ENCODE measurements at regions not wholly inside any gene's neighbourhood (a gene's known extent, or its start where the extent isn't known, plus 50 kb on each side); places are given as distances from the start of the nearest gene placed in this dataset.

DNA sequence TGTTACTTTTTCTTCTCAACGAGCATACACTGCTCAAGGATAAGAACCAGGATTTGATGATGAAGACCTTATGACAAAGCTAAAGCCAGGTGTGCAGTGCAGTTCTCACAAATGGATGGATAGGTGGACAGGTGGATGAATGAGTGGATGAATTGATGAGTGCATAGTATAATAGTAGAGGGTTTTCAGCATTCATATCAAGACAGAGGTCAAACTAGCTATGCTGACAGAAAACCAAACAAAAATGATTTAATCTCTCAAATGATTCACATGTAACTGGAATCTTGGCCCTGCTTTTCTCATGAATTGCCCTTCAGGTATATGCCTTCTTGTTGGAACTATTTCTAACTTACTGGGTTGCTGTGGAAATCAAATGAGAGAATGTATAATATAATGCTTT is 240.9 kb downstream of the BCAT1 start (continued):
- TF ChIP-seq ZFX (IDR thresholded peaks at IDR 0.05) (no peak), JUND (IDR thresholded peaks at IDR 0.05) (no peak), CTCF (IDR thresholded peaks at IDR 0.05 in 2 of 3, conservative IDR thresholded peaks at IDR 0.05 in 1 of 3; ENCODE audit: borderline replicate concordance in 1 of 3, insufficient read depth in 1 of 3, low read depth in 2 of 3, low read length in 2 of 3) (no peak)

DNA sequence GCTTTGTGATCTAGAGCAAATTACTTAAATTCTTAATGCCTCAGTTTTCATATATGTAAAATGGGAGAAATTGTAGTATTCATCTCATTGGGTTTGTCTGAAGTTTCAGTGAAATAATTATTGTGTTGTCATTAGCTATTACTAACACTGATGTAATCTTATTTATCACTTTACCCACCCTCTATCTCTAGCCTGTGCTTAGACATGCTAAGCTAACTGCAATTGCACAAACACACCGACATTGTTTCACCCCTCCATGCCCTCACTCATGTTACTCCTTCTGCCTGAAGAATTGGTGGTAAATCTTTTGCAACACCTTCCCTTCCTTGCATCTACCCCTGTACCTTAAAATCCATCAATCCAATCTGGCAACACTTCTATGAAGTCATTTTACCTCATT is 241.6 kb downstream of the BCAT1 start:
- Histone ChIP-seq H3K4me2 (ENCODE audit: low read length) (no peak overlapping the region), H4K20me1 (ENCODE audit: insufficient read depth) (no peaks in the 10 kb centered on the region), H3K27ac (ENCODE audit: low read depth, low read length) (no peak overlapping the region), H3K4me3 (replicated peaks in 1 of 2; ENCODE audit: low read depth in 1 of 2, low read length in 2 of 2) (no peak overlapping the region), H3K36me3 (ENCODE audit: control insufficient read depth in 1 of 2, insufficient read depth in 2 of 2, low read length in 2 of 2) (no peaks in the 10 kb centered on the region), H3K9me2 (ENCODE audit: insufficient read depth) (no peaks in the 10 kb centered on the region), H3K9ac (ENCODE audit: low read length) (no peak overlapping the region), H3K4me1 (ENCODE audit: control insufficient read depth in 1 of 2, insufficient read depth in 2 of 2, low read length in 2 of 2) (no peaks in the 10 kb centered on the region), H3K27me3 (ENCODE audit: insufficient read depth, low read length) (no peaks in the 10 kb centered on the region), H3K79me2 (ENCODE audit: insufficient read depth, low read length) (no peaks in the 10 kb centered on the region), H2AFZ (ENCODE audit: low read depth, low read length, poor library complexity, severe bottlenecking) (no peak overlapping the region), H3K9me3 (ENCODE audit: control insufficient read depth in 1 of 2, insufficient read depth in 1 of 2, low read depth in 1 of 2, low read length in 2 of 2) (peaks cover 0 to 6% of the 10 kb centered on the region in 2 experiments; a peak in 1 of 4 replicates)
- intact Hi-C loops (cut with micrococcal nuclease): no loop called here
- RAD21 ChIA-PET (ENCODE audit: low non-redundant PET in 1 of 2, low total read pairs in 2 of 2, uncharacterized antibody in 2 of 2, unreplicated experiment in 2 of 2): no interaction called here
- ATAC-seq (no peak), DNase-seq (ENCODE audit: low read depth, low spot score) (no peak)
- BruUV-seq (replicated peaks): no TSS peak
- CTCF ChIA-PET: no interaction called here
- POLR2A ChIA-PET: no interaction called here
- TF ChIP-seq SP1 (IDR thresholded peaks at IDR 0.05; ENCODE audit: low read depth) (no peak), CTCF (IDR thresholded peaks at IDR 0.05 in 2 of 3, conservative IDR thresholded peaks at IDR 0.05 in 1 of 3; ENCODE audit: borderline replicate concordance in 1 of 3, insufficient read depth in 1 of 3, low read depth in 2 of 3, low read length in 2 of 3) (no peak), EGR1 (IDR thresholded peaks at IDR 0.05; ENCODE audit: low read depth) (no peak), CEBPB (IDR thresholded peaks at IDR 0.05; ENCODE audit: low read depth) (no peak), SIN3A (IDR thresholded peaks at IDR 0.05; ENCODE audit: low read depth) (no peak), EZH2 (IDR thresholded peaks at IDR 0.05) (no peak), EZH2phosphoT487 (IDR thresholded peaks at IDR 0.05; ENCODE audit: borderline replicate concordance) (no peak), FOSL1 (IDR thresholded peaks at IDR 0.05; ENCODE audit: low read depth) (no peak), JUND (IDR thresholded peaks at IDR 0.05) (no peak), RAD21 (IDR thresholded peaks at IDR 0.05; ENCODE audit: low read depth) (no peak), POLR2A (IDR thresholded peaks at IDR 0.05; ENCODE audit: borderline replicate concordance, extremely low read depth, insufficient read depth, insufficient read length) (no peak), SRF (IDR thresholded peaks at IDR 0.05; ENCODE audit: low read depth) (no peak)
- TF ChIP-seq, protein P1, sequence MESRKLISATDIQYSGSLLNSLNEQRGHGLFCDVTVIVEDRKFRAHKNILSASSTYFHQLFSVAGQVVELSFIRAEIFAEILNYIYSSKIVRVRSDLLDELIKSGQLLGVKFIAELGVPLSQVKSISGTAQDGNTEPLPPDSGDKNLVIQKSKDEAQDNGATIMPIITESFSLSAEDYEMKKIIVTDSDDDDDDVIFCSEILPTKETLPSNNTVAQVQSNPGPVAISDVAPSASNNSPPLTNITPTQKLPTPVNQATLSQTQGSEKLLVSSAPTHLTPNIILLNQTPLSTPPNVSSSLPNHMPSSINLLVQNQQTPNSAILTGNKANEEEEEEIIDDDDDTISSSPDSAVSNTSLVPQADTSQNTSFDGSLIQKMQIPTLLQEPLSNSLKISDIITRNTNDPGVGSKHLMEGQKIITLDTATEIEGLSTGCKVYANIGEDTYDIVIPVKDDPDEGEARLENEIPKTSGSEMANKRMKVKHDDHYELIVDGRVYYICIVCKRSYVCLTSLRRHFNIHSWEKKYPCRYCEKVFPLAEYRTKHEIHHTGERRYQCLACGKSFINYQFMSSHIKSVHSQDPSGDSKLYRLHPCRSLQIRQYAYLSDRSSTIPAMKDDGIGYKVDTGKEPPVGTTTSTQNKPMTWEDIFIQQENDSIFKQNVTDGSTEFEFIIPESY (IDR thresholded peaks at IDR 0.05; ENCODE audit: extremely low read depth, insufficient replicate concordance, low read length): no peak
- TF ChIP-seq, protein P2, sequence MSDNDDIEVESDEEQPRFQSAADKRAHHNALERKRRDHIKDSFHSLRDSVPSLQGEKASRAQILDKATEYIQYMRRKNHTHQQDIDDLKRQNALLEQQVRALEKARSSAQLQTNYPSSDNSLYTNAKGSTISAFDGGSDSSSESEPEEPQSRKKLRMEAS (IDR thresholded peaks at IDR 0.05): no peak
- TF ChIP-seq, protein P3, sequence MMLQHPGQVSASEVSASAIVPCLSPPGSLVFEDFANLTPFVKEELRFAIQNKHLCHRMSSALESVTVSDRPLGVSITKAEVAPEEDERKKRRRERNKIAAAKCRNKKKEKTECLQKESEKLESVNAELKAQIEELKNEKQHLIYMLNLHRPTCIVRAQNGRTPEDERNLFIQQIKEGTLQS (IDR thresholded peaks at IDR 0.05): no peak
- TF ChIP-seq, protein P4, sequence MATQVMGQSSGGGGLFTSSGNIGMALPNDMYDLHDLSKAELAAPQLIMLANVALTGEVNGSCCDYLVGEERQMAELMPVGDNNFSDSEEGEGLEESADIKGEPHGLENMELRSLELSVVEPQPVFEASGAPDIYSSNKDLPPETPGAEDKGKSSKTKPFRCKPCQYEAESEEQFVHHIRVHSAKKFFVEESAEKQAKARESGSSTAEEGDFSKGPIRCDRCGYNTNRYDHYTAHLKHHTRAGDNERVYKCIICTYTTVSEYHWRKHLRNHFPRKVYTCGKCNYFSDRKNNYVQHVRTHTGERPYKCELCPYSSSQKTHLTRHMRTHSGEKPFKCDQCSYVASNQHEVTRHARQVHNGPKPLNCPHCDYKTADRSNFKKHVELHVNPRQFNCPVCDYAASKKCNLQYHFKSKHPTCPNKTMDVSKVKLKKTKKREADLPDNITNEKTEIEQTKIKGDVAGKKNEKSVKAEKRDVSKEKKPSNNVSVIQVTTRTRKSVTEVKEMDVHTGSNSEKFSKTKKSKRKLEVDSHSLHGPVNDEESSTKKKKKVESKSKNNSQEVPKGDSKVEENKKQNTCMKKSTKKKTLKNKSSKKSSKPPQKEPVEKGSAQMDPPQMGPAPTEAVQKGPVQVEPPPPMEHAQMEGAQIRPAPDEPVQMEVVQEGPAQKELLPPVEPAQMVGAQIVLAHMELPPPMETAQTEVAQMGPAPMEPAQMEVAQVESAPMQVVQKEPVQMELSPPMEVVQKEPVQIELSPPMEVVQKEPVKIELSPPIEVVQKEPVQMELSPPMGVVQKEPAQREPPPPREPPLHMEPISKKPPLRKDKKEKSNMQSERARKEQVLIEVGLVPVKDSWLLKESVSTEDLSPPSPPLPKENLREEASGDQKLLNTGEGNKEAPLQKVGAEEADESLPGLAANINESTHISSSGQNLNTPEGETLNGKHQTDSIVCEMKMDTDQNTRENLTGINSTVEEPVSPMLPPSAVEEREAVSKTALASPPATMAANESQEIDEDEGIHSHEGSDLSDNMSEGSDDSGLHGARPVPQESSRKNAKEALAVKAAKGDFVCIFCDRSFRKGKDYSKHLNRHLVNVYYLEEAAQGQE (IDR thresholded peaks at IDR 0.05; ENCODE audit: low read depth): no peak

All from HCT116 (cell line).